ENCODE measurements at regions not wholly inside any gene's neighbourhood (a gene's known extent, or its start where the extent isn't known, plus 50 kb on each side); places are given as distances from the start of the nearest gene placed in this dataset.

- TF ChIP-seq CTCF (conservative IDR thresholded peaks at IDR 0.05): no peak
- TF ChIP-seq EZH2 (IDR thresholded peaks at IDR 0.05; ENCODE audit: low read depth): no peak
These were observed 1287.9 kb downstream of the CDH8 start for GRCh38 chr16:60748366-60748765.

All from PC-9 (cell line).